ENCODE measurements at regions not wholly inside any gene's neighbourhood (a gene's known extent, or its start where the extent isn't known, plus 50 kb on each side); places are given as distances from the start of the nearest gene placed in this dataset.

DNA sequence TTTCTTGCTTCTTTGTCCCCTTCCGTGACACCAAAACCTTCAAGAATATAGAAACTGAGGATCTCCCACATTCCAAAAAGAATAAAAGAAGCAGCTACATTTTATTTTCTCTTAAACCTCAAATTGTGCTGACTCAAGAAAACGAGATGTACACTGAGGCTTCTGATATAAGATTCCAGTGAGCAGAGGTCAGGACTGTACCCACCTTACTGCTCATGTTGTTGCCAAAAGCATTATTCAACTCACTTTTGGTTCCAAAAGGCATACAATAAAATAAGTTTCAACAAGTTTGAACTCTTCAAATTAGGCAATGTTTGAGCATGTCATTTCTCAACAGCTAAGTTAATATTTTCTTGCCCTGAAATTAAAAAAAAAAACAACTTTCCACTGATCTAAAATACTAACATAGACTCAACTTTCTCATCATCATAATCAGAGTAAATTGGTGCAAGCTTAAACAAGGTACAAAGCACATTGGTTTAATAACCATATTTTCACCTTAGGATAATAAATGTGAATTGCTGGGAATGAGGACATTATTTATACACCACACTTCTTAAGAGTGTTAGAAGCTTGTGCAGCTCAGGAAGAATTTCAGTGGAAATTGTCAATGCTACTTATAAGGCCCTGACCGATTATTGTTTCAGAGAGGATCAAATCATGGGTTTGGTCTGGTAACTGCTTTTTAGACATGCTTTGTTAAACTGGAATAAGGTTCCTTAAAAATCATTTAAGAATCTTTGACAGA, 629.0 kb upstream of the IGFBP3 start:
- DNase-seq (ENCODE audit: low read depth in 2 of 2): no peak

- DNase-seq (ENCODE audit: low read depth in 2 of 2): no peak
Measured at GRCh38 chr7:46549347-46549746, 628.3 kb upstream of the IGFBP3 start.

GRCh38 chr7:46547044-46547443, 626.0 kb upstream of the IGFBP3 start:
- no peak for DNase-seq (ENCODE audit: low read depth in 2 of 2)

DNA sequence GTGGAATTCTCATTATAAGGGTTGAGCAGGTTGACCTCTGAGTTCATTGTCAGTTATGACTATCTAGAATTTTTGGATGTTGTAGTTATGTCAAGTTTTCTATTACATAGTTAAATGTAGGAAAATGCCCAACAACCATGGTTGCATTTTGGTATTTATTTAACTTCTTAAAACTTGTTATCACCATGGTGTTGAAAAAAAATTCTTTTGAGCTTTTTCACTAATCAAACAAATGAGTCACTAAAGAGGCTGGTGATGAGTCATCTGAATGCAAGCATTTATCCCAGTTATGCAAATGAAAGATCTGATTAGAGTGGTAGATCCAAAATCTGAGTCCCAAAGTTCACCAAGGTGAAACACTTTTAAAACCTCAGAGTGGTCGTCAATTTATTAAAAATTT, 624.7 kb upstream of the IGFBP3 start:
- peak; percentile 46 to 77 for DNase-seq (ENCODE audit: low read depth in 2 of 2)

DNA sequence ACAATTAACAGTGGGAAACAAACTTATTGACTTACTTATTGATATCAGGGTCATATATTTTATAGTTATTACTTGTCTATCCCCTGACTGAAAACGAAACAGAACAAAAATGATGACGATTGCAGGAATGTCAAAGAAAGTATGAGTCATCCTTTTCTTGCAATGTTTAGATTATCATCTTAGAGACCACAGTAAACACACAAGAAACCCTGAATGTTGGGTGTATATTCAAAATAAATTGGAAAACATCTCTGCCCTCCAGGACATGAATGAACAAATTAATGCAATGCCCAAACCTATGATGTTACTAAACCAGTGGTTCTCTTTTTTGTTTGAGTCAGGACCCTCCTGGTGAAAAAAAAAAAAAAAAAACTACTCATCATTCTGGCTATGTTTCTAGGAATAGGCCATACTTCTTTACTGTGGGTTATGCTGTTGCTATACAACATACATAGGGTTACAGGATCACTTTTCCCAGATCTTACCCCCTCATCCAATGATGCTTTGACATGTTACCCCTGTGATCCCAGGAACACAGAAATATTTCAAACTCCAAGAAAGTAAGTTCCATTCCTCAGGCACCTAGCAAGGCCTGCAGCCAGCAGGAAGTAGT, 623.4 kb upstream of the IGFBP3 start:
- DNase-seq (ENCODE audit: low read depth in 2 of 2): peak; percentile 44 to 79

DNA sequence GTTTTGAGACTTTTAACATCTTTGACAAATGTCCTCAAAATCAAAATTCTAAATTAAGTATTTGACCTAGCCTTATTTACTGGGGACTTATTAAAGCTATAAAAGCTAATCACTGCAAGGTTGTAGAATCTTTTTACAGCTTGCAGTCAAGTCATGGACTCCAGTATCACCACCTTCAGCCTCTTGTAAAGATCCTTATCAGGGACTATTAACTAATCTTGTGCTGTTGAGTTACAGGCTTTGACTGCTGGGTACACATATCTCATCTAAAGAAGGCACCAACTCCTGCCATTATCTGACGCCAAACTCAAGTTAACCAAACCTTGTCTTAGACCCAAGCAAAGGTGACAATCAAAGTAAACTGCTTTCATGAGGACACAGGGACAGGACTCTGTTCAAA, 621.0 kb upstream of the IGFBP3 start:
- no peak for DNase-seq (ENCODE audit: low read depth in 2 of 2)

GRCh38 chr7:46539892-46540483, 618.9 kb upstream of the IGFBP3 start:
- DNase-seq (ENCODE audit: low read depth in 2 of 2): no peak

DNA sequence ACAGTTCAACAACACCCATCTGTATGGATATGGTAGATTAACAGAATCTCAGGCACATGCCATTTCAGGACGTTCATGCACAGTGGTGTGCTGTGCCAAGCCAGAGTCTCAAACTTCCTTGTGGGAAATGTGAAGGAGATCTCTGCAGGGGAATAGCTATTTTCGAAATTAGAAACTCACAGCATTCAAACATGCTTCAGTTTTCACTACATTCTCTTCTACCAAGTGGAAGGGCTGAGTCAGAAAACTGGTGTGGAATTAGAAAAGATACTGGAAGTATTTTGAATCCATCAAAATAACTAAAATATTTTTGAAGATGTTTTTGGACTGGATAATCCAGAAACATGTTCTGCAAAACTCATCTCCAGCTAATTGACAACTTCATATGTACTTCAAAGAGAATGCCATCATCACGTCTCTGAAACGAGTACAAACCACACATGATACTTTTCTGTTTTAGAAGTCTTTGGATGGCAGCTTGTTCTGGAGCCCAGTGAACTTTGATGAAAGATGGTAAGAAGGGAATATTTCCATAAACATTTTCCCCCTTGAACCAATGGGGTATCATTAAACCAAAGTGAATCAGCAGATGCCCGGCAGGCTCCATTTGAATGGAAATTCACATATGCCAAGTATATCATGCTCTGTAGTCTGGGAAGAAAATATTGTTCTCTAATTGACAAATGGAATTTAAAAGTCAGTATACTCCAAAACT, 616.3 kb upstream of the IGFBP3 start:
- no peak for DNase-seq (ENCODE audit: low read depth in 2 of 2)

DNA sequence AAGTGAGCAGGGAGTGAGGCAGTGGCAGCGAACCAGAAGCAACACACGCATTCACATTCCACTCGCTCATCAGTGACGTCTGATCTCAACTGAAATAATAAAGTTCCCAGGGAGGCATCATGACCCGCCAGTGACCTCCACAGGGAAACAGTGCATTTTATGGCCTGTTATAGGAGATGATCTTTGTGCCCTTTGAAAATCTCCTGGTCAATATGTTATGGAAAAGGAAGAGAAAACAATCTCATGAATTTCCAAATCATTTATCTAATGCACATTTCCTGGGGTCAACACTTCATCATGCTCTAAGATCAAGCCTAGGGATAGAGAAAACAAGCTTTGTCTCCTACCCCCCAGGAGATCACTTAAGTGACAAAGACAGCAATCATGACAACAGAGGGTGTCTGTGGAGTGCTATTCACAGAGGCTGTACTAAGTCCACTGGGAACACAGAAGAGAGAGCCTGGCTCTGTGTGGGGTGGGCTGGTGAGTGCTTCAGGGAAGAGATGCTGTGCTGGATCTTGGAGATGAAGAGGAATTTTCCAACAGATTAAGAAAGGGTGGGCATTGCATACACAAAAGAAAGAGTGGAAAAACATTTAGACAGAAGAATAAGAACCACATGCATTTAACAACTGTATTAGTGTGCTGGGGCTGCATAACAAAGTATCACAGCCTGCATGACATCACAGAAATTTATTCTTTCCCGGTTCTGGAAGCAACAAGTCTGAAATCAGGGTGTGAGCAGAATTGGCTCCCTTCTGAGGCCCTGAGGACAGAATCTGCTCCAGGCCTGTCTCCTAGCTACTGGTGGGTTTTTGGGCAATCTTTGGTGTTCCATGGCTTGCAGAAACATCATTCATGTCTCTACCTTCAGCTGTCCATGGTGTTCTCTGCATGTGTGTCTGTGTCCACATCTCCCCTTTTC, 613.9 kb upstream of the IGFBP3 start:
- DNase-seq (ENCODE audit: low read depth in 2 of 2): peak in 1 of 2 donors; percentile 93

DNA sequence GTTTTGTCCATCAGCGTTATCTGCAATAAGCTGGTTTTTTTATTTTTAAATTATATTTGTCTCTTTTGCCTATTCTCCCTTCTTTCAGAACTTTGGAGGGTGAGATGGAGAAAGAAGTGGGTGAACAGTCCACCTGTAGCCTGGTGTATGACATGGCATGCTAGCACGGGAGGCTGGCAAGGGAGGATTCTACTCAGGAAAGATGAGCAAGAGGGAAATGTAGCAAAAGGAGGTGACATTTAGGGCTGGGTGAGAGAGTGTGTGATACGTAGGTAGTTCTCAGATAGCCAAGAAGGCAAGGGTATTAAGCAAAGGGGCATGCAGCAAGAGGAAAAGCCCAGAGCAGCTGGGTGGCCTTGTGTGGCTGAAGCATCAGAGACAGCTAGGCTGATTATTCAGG, 612.9 kb upstream of the IGFBP3 start:
- DNase-seq (ENCODE audit: low read depth in 2 of 2): no peak

GRCh38 chr7:46532571-46532970, 611.5 kb upstream of the IGFBP3 start:
- no peak for DNase-seq (ENCODE audit: low read depth in 2 of 2)

- DNase-seq (ENCODE audit: low read depth in 2 of 2): no peak
Measured at GRCh38 chr7:46530081-46530750, 609.1 kb upstream of the IGFBP3 start.

- DNase-seq (ENCODE audit: low read depth in 2 of 2): no peak
Measured at GRCh38 chr7:46527360-46527759, 606.3 kb upstream of the IGFBP3 start.

DNA sequence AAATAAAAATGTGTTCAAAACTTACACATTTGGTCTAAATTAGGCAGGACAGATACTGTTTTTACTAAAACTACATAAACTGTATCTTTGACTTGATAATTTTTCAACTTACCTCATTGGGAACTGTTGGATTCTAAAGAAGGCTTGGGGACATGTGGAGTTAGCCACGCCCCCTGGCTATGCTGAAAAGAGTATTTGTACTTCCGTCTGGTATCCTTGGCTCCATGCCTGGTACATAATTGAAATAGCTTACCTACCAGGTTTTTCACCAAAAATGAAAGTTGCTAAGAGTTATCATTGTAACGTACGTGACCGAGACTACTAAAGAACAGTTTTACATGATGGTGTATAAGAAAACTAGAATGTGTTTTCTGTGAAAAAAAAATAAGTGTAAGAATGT, 604.8 kb upstream of the IGFBP3 start:
- peak in 1 of 2 donors; percentile 35 for DNase-seq (ENCODE audit: low read depth in 2 of 2)

DNA sequence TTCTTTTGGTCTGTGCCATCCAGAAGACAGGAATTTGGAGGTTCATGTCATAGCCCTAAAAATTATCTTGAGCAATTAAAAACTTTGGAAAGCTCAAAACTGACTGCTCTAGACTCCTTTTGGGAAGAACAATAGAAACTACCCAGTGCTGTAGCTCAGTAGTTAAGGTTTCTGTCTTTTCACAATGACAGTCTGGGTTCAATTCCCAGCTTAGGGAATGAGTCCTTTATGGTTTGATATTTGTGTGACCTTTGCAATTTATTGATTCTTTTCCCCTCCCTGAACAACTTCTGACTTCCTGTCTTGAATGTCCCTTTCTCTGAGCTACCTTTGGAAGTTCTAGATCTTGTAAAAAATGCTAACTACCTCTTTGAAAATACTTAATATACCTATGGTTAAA, 603.3 kb upstream of the IGFBP3 start:
- DNase-seq (ENCODE audit: low read depth in 2 of 2): no peak

DNA sequence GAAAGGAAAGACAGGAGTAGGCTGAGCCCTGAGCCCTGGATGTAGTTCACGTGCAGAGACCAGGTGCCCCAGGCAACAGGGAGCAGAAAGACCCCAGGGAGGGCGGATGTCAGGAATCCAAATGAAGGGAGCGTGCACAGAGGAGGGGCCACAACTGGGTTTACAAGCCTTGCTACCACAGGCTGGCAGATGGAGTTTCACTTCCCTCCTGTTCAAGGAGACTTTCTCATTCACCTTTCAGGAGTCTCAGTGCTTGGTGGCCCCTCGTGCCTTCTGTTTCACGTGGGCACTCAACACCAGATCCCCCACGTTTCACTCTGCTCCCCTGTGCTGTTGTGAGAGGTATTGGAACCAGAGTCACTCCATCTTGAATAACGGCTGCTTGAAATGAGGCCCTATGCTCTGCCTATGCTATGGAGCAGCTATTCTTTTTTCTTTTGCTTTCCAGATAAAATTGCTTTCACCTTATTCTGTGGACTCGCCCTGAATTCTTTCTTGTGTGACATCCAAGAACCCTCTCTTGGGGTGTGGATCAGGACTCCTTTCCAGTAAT, 601.4 kb upstream of the IGFBP3 start:
- DNase-seq (ENCODE audit: low read depth in 2 of 2): no peak

DNA sequence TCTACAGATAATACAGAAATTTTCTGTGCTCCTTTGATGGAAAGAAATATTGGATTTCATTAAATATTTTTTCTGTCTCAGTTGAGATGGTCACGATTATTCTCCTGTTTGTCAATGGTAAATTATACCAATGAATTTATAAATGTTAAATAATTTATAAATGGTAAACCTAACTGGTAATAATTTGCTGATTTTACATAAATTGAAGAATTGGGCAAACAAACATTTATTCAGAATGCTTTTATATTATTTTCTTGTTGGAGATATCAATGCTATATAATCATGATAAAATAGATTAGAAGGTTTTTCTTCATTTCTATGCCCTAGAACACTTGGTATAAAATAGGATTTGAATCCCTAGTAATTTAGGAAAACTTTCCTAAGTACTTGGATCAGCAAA, 597.6 kb upstream of the IGFBP3 start:
- no peak for DNase-seq (ENCODE audit: low read depth in 2 of 2)

GRCh38 chr7:46515844-46516590, 594.9 kb upstream of the IGFBP3 start:
- DNase-seq (ENCODE audit: low read depth in 2 of 2): no peak

- no peak for DNase-seq (ENCODE audit: low read depth in 2 of 2)
Measured at GRCh38 chr7:46513447-46513848, 592.4 kb upstream of the IGFBP3 start.

All from lung microvascular endothelial cell (primary cell).